Panc1 (cell line): ENCODE measurements at regions not wholly inside any gene's neighbourhood (a gene's known extent, or its start where the extent isn't known, plus 50 kb on each side); places are given as distances from the start of the nearest gene placed in this dataset.

Source experiments
- CTCF ChIP-seq: fragments of 450-650 bp; IDR thresholded peaks from 2 replicates; pipeline ENCODE4 v1.5.1; 2017; ENCODE audit warnings: mild to moderate bottlenecking
- POLR2AphosphoS5 ChIP-seq: IDR thresholded peaks from 2 replicates; pipeline ENCODE4 v1.6.1; 2012; ENCODE audit warnings: mild to moderate bottlenecking, low read depth, low read length, moderate library complexity

GRCh38 chr18:22345718-22346117 lies 72.0 kb downstream of the CTAGE1 start:
- no peak for TF ChIP-seq CTCF
- TF ChIP-seq POLR2AphosphoS5: no peak
